ENCODE measurements at regions not wholly inside any gene's neighbourhood (a gene's known extent, or its start where the extent isn't known, plus 50 kb on each side); places are given as distances from the start of the nearest gene placed in this dataset.

DNA sequence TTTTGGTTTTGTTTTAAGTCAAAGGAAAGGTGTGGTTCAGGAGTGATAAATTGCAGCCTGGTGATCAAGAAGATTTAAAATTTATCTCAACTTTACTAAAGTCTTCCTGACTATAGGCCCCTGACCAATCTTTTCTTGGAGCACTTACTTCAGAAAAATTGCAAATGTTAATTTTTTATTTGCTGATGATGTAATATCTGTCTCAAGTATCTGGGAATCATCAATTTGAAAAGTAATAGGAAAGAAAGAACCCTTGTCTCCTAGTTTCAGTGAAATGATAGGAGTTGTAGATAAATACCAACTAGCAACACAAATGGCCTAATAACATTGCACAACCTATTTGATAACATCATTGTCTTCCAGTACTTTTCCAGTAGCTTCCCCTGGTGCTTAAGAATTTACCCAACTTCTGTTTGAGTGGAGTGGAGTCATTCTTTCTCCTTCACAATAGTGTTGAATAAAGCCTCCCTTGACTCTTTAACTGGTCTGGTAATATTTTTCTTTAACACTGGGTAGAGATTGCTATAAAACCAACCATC is 648.3 kb upstream of the ADGRB3 start:
- no peak overlapping the region for H2AFZ ChIP-seq (ENCODE audit: low read depth)
- no peaks in the 10 kb centered on the region for H3K79me2 ChIP-seq (ENCODE audit: insufficient read depth, low read depth)
- H3K4me3 ChIP-seq (IDR thresholded peaks at IDR 0.05; ENCODE audit: insufficient read depth, low read depth, low read length): no peak overlapping the region
- no peaks in the 10 kb centered on the region for H4K20me1 ChIP-seq (ENCODE audit: insufficient read depth)
- no peak overlapping the region for H3K4me2 ChIP-seq
- H3K9ac ChIP-seq: no peak overlapping the region
- H3K36me3 ChIP-seq (ENCODE audit: insufficient read depth): no peaks in the 10 kb centered on the region
- H3K27me3 ChIP-seq (ENCODE audit: insufficient read depth, low read depth): no peaks in the 10 kb centered on the region
- H3K27ac ChIP-seq: no peak overlapping the region
- H3K4me1 ChIP-seq (ENCODE audit: low read depth, poor library complexity, severe bottlenecking): no peaks in the 10 kb centered on the region
- TF ChIP-seq, protein P1, sequence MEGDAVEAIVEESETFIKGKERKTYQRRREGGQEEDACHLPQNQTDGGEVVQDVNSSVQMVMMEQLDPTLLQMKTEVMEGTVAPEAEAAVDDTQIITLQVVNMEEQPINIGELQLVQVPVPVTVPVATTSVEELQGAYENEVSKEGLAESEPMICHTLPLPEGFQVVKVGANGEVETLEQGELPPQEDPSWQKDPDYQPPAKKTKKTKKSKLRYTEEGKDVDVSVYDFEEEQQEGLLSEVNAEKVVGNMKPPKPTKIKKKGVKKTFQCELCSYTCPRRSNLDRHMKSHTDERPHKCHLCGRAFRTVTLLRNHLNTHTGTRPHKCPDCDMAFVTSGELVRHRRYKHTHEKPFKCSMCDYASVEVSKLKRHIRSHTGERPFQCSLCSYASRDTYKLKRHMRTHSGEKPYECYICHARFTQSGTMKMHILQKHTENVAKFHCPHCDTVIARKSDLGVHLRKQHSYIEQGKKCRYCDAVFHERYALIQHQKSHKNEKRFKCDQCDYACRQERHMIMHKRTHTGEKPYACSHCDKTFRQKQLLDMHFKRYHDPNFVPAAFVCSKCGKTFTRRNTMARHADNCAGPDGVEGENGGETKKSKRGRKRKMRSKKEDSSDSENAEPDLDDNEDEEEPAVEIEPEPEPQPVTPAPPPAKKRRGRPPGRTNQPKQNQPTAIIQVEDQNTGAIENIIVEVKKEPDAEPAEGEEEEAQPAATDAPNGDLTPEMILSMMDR (conservative IDR thresholded peaks at IDR 0.05; ENCODE audit: low read depth, low read length): no peak

DNA sequence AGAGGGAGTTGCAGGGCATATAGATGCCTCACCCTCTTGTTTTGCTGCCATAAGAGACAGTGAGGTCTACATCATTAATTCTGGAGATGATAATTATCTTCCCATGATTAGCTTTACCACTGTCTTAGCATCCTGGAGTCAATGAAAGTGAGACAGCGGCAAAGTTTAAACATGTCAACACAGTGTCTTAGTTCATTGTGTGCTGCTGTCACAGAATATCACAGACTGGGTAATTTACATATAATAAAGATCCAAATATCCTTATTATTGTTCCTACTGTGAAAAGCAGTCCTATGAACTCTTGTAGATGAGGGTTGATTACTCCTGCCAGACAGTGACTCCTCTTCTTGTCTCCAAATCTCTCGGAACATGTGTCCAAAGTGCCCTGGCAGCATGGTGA is 658.6 kb upstream of the ADGRB3 start:
- H2AFZ ChIP-seq (ENCODE audit: low read depth): no peak overlapping the region
- no peak overlapping the region for H3K4me3 ChIP-seq (IDR thresholded peaks at IDR 0.05; ENCODE audit: insufficient read depth, low read depth, low read length)
- no peaks in the 10 kb centered on the region for H3K79me2 ChIP-seq (ENCODE audit: insufficient read depth, low read depth)
- no peaks in the 10 kb centered on the region for H3K36me3 ChIP-seq (ENCODE audit: insufficient read depth)
- H3K9ac ChIP-seq: no peak overlapping the region
- no peak overlapping the region for H3K4me2 ChIP-seq
- no peaks in the 10 kb centered on the region for H3K4me1 ChIP-seq (ENCODE audit: low read depth, poor library complexity, severe bottlenecking)
- TF ChIP-seq, protein P1 (conservative IDR thresholded peaks at IDR 0.05; ENCODE audit: low read depth, low read length): no peak
- H3K27ac ChIP-seq: no peak overlapping the region
- H4K20me1 ChIP-seq (ENCODE audit: insufficient read depth): no peaks in the 10 kb centered on the region
- no peaks in the 10 kb centered on the region for H3K27me3 ChIP-seq (ENCODE audit: insufficient read depth, low read depth)

DNA sequence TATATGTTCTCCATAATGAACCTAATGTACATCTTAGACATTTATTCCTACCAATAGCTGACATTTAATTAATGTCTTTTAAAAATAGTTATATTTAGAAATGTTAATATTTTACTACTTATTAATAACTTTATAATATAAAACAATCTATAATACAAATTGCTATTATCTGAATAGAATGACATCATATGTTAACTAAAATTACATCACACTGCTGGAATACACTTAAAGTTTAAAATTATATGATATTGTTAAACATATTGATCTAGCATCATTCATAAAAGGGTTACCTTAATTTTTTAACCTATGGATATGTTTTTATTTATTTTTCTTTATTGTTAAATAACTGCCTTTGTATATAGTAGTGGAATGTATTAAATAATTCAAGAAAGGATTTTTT is 660.2 kb upstream of the ADGRB3 start:
- H3K36me3 ChIP-seq (ENCODE audit: insufficient read depth): no peaks in the 10 kb centered on the region
- no peak overlapping the region for H3K27ac ChIP-seq
- no peak overlapping the region for H2AFZ ChIP-seq (ENCODE audit: low read depth)
- H4K20me1 ChIP-seq (ENCODE audit: insufficient read depth): no peaks in the 10 kb centered on the region
- no peaks in the 10 kb centered on the region for H3K27me3 ChIP-seq (ENCODE audit: insufficient read depth, low read depth)
- H3K4me1 ChIP-seq (ENCODE audit: low read depth, poor library complexity, severe bottlenecking): no peaks in the 10 kb centered on the region
- no peak overlapping the region for H3K4me3 ChIP-seq (IDR thresholded peaks at IDR 0.05; ENCODE audit: insufficient read depth, low read depth, low read length)
- no peak overlapping the region for H3K4me2 ChIP-seq
- TF ChIP-seq, protein P1 (conservative IDR thresholded peaks at IDR 0.05; ENCODE audit: low read depth, low read length): no peak
- no peak overlapping the region for H3K9ac ChIP-seq
- H3K79me2 ChIP-seq (ENCODE audit: insufficient read depth, low read depth): no peaks in the 10 kb centered on the region

DNA sequence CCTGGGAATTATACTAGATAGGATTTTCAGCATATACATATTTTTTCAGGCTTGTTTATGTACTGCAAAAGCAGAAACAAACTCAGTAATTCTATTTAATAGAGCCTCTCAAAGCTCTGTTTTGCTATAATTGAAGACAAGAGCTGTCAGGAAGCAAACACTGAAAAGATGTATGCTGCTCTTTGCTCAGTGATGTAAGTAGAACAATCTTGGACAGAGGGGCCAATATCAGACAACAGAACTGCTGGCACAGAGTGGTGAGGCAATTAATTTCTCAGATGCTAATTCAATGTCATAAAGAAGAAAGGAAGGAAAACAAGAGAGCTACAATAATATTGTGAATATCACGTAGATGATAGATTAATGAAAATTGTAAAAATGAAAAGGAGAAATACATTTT is 663.3 kb upstream of the ADGRB3 start:
- no peaks in the 10 kb centered on the region for H3K36me3 ChIP-seq (ENCODE audit: insufficient read depth)
- no peaks in the 10 kb centered on the region for H3K27me3 ChIP-seq (ENCODE audit: insufficient read depth, low read depth)
- no peaks in the 10 kb centered on the region for H4K20me1 ChIP-seq (ENCODE audit: insufficient read depth)
- no peaks in the 10 kb centered on the region for H3K4me1 ChIP-seq (ENCODE audit: low read depth, poor library complexity, severe bottlenecking)
- H3K9ac ChIP-seq: no peak overlapping the region
- H2AFZ ChIP-seq (ENCODE audit: low read depth): no peak overlapping the region
- H3K4me2 ChIP-seq: no peak overlapping the region
- no peak overlapping the region for H3K27ac ChIP-seq
- H3K4me3 ChIP-seq (IDR thresholded peaks at IDR 0.05; ENCODE audit: insufficient read depth, low read depth, low read length): no peak overlapping the region
- TF ChIP-seq, protein P1 (conservative IDR thresholded peaks at IDR 0.05; ENCODE audit: low read depth, low read length): no peak
- no peaks in the 10 kb centered on the region for H3K79me2 ChIP-seq (ENCODE audit: insufficient read depth, low read depth)
